SK-N-SH treated with all-trans-retinoic acid at 6 μM for 48 hours (cell line): ENCODE measurements at regions not wholly inside any gene's neighbourhood (a gene's known extent, or its start where the extent isn't known, plus 50 kb on each side); places are given as distances from the start of the nearest gene placed in this dataset.

Source experiments
- BACH2 ChIP-seq: fragments of 250-450 bp; sonication (Bioruptor Pico); IDR thresholded peaks from 2 replicates; pipeline ENCODE4 v1.9.0; 2021; ENCODE audit warnings: mild to moderate bottlenecking, borderline replicate concordance
- PPARA ChIP-seq: fragments of 250-450 bp; sonication (Bioruptor Pico); IDR thresholded peaks from 2 replicates; pipeline ENCODE4 v1.5.0; 2020; ENCODE audit warnings: mild to moderate bottlenecking, borderline replicate concordance
- RARB ChIP-seq: fragments of 250-450 bp; sonication (Bioruptor Pico); IDR thresholded peaks from 2 replicates; pipeline ENCODE4 v1.8.0; 2021; ENCODE audit warnings: mild to moderate bottlenecking, moderate library complexity
- SNAI2 ChIP-seq: fragments of 250-450 bp; sonication (Bioruptor Pico); IDR thresholded peaks from 2 replicates; pipeline ENCODE4 v1.5.0; 2020; ENCODE audit warnings: mild to moderate bottlenecking, moderate library complexity
- TCF4 ChIP-seq: fragments of 250-450 bp; sonication (Bioruptor Pico); IDR thresholded peaks from 2 replicates; pipeline ENCODE4 v1.8.0; 2021; ENCODE audit warnings: mild to moderate bottlenecking, moderate library complexity, borderline replicate concordance
- ZC3H10 ChIP-seq: fragments of 250-450 bp; sonication (Bioruptor Pico); IDR thresholded peaks from 2 replicates; pipeline ENCODE4 v1.5.1; 2021; ENCODE audit warnings: mild to moderate bottlenecking, moderate library complexity
- ZFP3 ChIP-seq: fragments of 250-450 bp; sonication (Bioruptor Pico); IDR thresholded peaks from 2 replicates; pipeline ENCODE4 v1.5.0; 2020; ENCODE audit warnings: mild to moderate bottlenecking, moderate library complexity
- ZFP30 ChIP-seq: fragments of 450-650 bp; formaldehyde crosslinking; IDR thresholded peaks from 2 replicates; pipeline ENCODE4 v1.5.0; 2022; ENCODE audit warnings: mild to moderate bottlenecking, moderate library complexity
- TF ChIP-seq, protein P1 (sequence below): fragments of 250-450 bp; sonication (Bioruptor Pico); IDR thresholded peaks from 2 replicates; pipeline ENCODE4 v1.8.0; 2020; ENCODE audit warnings: mild to moderate bottlenecking, moderate library complexity, borderline replicate concordance

- no peak for TF ChIP-seq ZFP30
- TF ChIP-seq PPARA (CRISPR knock-in tag) = no peak
- TF ChIP-seq SNAI2 = no peak
- no peak for TF ChIP-seq BACH2 (CRISPR knock-in tag)
- TF ChIP-seq, protein P1, sequence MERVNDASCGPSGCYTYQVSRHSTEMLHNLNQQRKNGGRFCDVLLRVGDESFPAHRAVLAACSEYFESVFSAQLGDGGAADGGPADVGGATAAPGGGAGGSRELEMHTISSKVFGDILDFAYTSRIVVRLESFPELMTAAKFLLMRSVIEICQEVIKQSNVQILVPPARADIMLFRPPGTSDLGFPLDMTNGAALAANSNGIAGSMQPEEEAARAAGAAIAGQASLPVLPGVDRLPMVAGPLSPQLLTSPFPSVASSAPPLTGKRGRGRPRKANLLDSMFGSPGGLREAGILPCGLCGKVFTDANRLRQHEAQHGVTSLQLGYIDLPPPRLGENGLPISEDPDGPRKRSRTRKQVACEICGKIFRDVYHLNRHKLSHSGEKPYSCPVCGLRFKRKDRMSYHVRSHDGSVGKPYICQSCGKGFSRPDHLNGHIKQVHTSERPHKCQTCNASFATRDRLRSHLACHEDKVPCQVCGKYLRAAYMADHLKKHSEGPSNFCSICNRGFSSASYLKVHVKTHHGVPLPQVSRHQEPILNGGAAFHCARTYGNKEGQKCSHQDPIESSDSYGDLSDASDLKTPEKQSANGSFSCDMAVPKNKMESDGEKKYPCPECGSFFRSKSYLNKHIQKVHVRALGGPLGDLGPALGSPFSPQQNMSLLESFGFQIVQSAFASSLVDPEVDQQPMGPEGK (CRISPR knock-in tag) = no peak
- no peak for TF ChIP-seq RARB (CRISPR knock-in tag)
- TF ChIP-seq TCF4 (CRISPR knock-in tag) = no peak
- no peak for TF ChIP-seq ZC3H10 (CRISPR knock-in tag)
- TF ChIP-seq ZFP3 = no peak
Observed at GRCh38 chr1:65581119-65581518, 160.7 kb downstream of the LEPR start.
